HAP-1 (cell line): ENCODE measurements at regions not wholly inside any gene's neighbourhood (a gene's known extent, or its start where the extent isn't known, plus 50 kb on each side); places are given as distances from the start of the nearest gene placed in this dataset.

Experiments
- DNase-seq, 2 experiments: peaks; one replicate each; pipeline ENCODE4 v3.0.0-alpha.2; 2016 to 2020; ENCODE audit warnings: low spot score in 2 of 2
- H3K27me3 ChIP-seq: fragments of 250-450 bp; sonication (Bioruptor Pico); 2 replicates; pipeline ENCODE4 v1.5.1; 2020; ENCODE audit warnings: low read depth, mild to moderate bottlenecking, moderate library complexity
- H3K36me3 ChIP-seq: fragments of 250-450 bp; sonication (Bioruptor Pico); replicated peaks from 2 replicates; pipeline ENCODE4 v1.5.1; 2020; ENCODE audit warnings: mild to moderate bottlenecking
- H3K4me1 ChIP-seq: fragments of 250-450 bp; sonication (Bioruptor Pico); 2 replicates; pipeline ENCODE4 v1.5.1; 2020; ENCODE audit warnings: mild to moderate bottlenecking
- H3K4me3 ChIP-seq: fragments of 250-450 bp; sonication (Bioruptor Pico); 2 replicates; pipeline ENCODE4 v1.5.1; 2020; ENCODE audit warnings: mild to moderate bottlenecking, moderate library complexity
- H3K9me3 ChIP-seq: fragments of 250-450 bp; sonication (Bioruptor Pico); 2 replicates; pipeline ENCODE4 v1.5.1; 2020; ENCODE audit warnings: mild to moderate bottlenecking, moderate library complexity
- in situ Hi-C: fragments of 300-500 bp; cut with MboI; formaldehyde crosslinking; loops from 3 replicates; pipeline ENCODE4 v1.14.3; 2020; ENCODE audit warnings: low sequenced_read_pairs, inconsistent platforms, mixed read lengths

DNA sequence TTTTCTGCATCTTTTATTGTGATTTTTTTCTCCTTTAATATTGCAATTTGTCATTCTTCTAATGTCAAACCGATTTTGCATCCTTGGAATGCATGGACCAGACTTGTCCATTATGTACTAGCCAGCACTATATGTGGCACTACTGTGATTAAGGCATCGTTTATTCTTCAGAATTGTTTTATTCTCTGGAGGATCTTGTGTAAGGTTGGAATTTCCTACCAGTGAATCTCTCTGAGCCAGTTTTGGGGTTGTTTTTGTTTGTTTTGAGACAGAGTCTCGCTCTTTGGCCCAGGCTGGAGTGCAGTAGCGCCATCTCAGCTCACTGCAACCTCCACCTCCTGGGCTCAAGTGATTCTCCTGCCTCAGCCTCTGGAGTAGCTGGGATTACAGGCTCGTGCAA lies 58.5 kb downstream of the IGLL5 start:
- Histone ChIP-seq H3K36me3 (no peaks in the 10 kb centered on the region), H3K27me3 (peaks cover 6% of the 10 kb centered on the region; the same call in 1 of the 2 replicates), H3K9me3 (no peaks in the 10 kb centered on the region), H3K4me1 (no peaks in the 10 kb centered on the region), H3K4me3 (no peak overlapping the region)
- in situ Hi-C loops, result no loop called here
- DNase-seq, result no peak

DNA sequence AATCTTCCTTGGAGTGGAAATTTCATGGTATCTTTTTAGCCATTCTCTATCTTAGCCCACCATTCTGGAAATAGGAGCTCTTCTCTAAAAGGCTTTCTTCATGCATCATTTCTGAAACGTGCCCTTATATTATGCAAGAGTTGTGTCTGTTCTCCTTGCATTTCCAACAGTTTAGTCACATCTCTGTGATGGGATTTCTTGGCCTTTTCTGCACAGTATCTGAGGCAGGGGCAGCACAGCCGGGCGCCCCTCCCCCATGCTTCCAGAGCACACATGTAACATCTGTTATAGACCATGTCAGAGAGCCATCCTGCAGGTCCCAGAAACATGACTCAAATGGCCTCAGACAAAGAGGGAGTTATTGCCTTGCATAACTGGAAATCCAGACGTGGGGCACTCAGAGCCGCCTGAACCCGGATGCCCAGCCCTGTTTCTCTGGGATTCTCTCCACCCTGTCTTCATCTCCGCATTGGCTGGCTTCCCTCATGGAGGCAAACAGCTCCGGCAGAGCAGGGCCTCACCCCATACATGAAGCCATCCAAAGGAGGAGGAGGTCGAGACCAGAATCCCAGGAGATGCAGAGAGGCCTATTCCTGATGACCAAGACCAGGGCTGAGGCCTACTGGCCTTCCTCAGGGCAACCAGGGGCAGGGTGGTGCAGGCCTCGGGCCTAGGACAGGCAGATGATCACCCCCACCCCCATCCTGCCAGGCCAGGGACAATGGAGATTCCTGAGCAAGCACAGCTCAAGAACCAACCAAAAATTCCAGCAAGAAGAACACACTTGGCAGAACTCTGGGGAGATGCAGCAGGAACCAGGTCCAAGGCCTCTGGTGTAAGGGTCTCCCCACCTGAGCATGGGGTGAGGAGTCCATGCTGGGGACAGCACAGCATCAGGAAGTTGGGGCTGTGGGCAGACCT lies 61.3 kb downstream of the IGLL5 start:
- Histone ChIP-seq H3K36me3 (no peaks in the 10 kb centered on the region), H3K4me1 (no peaks in the 10 kb centered on the region), H3K27me3 (peaks cover 14% of the 10 kb centered on the region), H3K4me3 (no peak overlapping the region), H3K9me3 (no peaks in the 10 kb centered on the region)
- in situ Hi-C loops, result no loop called here
- DNase-seq, result no peak

DNA sequence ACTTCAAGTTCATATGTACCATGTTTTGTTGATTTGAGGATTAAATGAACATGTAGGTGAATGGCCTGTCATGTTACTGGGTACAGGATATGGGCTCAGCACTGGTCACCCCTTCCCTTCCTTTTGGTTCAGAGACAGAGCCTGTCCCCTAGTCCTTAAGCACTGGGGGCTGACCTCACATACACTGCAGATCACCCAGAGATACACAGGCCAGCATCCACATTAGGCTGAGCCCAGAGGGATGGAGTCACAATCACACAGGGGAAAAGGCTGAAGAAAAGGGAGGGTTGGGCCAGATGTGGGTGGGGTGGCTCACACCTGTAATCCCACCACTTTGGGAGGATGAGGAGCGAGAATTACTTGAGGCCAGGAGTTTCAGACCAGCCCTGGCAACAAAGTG lies 62.3 kb downstream of the IGLL5 start:
- no peaks in the 10 kb centered on the region for H3K4me1 ChIP-seq

GRCh38 chr22:22951035-22951434 lies 63.4 kb downstream of the IGLL5 start:
- Histone ChIP-seq H3K9me3 (no peaks in the 10 kb centered on the region), H3K27me3 (peaks cover 25% of the 10 kb centered on the region), H3K4me3 (no peak overlapping the region), H3K36me3 (no peaks in the 10 kb centered on the region), H3K4me1 (no peaks in the 10 kb centered on the region)
- in situ Hi-C loops, result loop anchor here (10.0 kb wide), 2 partner anchors 96 to 486 kb away; no protein-coding TSS in a partner anchor
- no peak for DNase-seq

More for the DNA sequence above, 62.3 kb downstream of the IGLL5 start:
- H3K4me3 ChIP-seq, result no peak overlapping the region
- DNase-seq, result no peak
- in situ Hi-C loops, result loop anchor here (10.0 kb wide), 2 partner anchors 95 to 485 kb away; no protein-coding TSS in a partner anchor
- H3K27me3 ChIP-seq, result peaks cover 22% of the 10 kb centered on the region
- H3K9me3 ChIP-seq, result no peaks in the 10 kb centered on the region
- no peaks in the 10 kb centered on the region for H3K36me3 ChIP-seq

GRCh38 chr22:22952531-22953280 lies 65.1 kb downstream of the IGLL5 start:
- DNase-seq, result no peak
- no peak overlapping the region for H3K4me3 ChIP-seq
- peaks cover 23% of the 10 kb centered on the region for H3K27me3 ChIP-seq
- H3K9me3 ChIP-seq, result no peaks in the 10 kb centered on the region
- no peaks in the 10 kb centered on the region for H3K36me3 ChIP-seq
- in situ Hi-C loops, result loop anchor here (10.0 kb wide), 2 partner anchors 98 to 488 kb away; no protein-coding TSS in a partner anchor
- no peaks in the 10 kb centered on the region for H3K4me1 ChIP-seq

GRCh38 chr22:22953791-22954190 lies 66.2 kb downstream of the IGLL5 start:
- no peak for DNase-seq
- Histone ChIP-seq H3K9me3 (no peaks in the 10 kb centered on the region), H3K4me1 (no peaks in the 10 kb centered on the region), H3K27me3 (peaks cover 23% of the 10 kb centered on the region), H3K4me3 (no peak overlapping the region), H3K36me3 (no peaks in the 10 kb centered on the region)
- in situ Hi-C loops, result loop anchor here (10.0 kb wide), 2 partner anchors 99 to 489 kb away; no protein-coding TSS in a partner anchor

GRCh38 chr22:22954656-22955055 lies 67.0 kb downstream of the IGLL5 start:
- H3K4me3 ChIP-seq, result no peak overlapping the region
- H3K4me1 ChIP-seq, result no peaks in the 10 kb centered on the region
- in situ Hi-C loops, result loop anchor here (5.0 to 10.0 kb wide), 3 partner anchors 100 to 490 kb away; no protein-coding TSS in a partner anchor
- H3K27me3 ChIP-seq, result peaks cover 23% of the 10 kb centered on the region
- H3K36me3 ChIP-seq, result no peaks in the 10 kb centered on the region
- H3K9me3 ChIP-seq, result no peaks in the 10 kb centered on the region
- peak in 1 of 2 experiments; percentile 56 for DNase-seq

DNA sequence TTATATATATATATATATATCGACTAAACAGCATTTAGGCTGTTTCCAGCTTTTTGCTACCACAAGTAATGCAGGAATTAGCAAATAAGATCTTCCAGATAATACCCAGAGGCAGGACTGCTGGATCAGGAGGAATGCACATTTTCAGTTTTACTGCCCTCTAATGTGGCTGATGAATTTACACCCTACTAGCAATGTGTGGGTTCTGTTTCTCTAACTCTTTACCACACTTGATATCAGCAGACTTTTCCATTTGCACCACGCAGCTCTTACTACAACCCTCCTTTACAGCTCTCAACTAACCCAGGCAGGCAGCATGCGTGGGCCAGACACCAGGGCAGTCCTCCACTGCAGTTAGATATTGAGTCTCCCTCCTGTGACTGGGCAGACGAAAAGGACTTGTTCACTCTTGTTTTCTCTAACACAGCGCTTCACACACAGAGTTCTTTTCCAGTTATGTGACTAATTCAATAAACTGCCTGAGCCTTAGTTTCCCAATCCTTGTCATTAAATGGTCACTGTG lies 67.7 kb downstream of the IGLL5 start:
- no peaks in the 10 kb centered on the region for H3K36me3 ChIP-seq
- in situ Hi-C loops, result loop anchor here (5.0 to 10.0 kb wide), 3 partner anchors 101 to 491 kb away; no protein-coding TSS in a partner anchor
- H3K9me3 ChIP-seq, result no peaks in the 10 kb centered on the region
- DNase-seq, result no peak
- H3K4me1 ChIP-seq, result no peaks in the 10 kb centered on the region
- no peak overlapping the region for H3K4me3 ChIP-seq
- peaks cover 23% of the 10 kb centered on the region for H3K27me3 ChIP-seq

DNA sequence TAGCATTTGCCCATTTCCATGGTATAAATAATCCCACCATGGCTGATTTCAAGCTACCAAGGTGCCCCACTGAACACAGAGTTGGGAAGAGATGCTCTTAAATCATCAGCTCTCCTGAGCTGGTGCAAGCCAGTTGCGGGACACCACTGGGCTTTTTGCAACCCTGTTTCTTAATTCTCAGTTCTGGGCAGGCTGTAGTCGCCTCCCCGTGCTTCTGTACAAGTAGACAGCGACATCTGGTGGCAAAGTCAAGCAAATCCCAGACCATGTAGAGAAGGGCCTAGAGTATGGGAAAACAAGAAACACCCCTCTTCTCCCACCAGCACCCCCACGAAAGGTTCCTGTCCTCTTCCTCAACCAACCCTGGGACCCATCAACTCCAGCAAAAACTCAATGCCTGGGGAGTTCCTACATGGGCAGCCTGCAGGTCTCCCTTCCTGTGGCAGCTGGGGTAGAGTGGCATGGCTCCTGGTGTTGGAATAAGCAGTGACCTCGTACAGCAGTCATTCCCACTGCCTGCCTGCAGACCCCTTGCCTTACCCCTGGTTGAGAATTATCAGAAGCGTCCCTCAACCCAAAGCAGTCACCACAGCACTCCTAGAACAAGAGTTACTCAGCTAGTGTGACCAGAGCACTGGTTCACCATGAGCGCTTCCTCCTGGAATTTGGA lies 68.4 kb downstream of the IGLL5 start:
- H3K9me3 ChIP-seq, result no peaks in the 10 kb centered on the region
- in situ Hi-C loops, result loop anchor here (5.0 to 10.0 kb wide), 3 partner anchors 101 to 491 kb away; no protein-coding TSS in a partner anchor
- no peaks in the 10 kb centered on the region for H3K36me3 ChIP-seq
- no peak overlapping the region for H3K4me3 ChIP-seq
- peak; percentile 50 to 73 for DNase-seq
- peaks cover 23% of the 10 kb centered on the region for H3K27me3 ChIP-seq
- no peaks in the 10 kb centered on the region for H3K4me1 ChIP-seq

DNA sequence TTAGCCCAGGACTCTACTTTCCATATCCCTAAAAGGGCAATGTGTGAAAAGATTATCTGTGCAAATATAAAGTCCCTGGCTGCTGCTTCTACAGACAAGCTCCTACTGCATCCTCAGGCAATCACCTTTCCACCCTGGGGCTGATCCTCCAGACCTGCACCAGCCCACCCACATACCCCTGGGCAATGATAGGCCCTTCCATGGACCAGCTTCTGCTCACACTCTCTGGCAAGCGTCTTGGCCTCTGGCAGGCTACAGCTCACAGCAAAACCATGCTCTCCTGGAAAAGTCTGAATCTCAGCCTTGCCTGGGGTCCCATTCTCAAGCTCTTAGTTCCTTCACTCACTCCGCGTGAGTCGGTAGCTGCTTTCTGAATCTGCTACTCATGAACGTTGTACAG lies 69.5 kb downstream of the IGLL5 start:
- in situ Hi-C loops, result loop anchor here (5.0 to 10.0 kb wide), 3 partner anchors 102 to 492 kb away; no protein-coding TSS in a partner anchor

DNA sequence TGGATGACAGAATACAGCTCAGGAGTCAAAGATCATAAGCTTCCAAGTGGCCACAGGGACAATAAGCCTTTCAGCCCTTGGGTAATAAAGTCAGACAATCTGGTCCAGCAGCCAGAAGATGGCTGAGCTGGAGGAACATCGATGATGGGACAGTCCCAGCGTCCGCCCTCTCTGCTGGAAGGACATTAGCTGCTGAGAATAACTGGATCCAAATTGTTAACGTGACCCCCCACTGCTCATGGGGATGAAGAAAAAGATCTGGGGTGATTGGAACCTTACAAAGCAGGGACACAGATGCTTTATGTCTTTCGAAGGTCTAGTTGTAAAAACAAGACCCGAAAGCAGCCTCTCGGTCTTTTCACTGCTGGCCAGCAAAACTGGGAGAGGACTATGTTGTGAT lies 71.0 kb downstream of the IGLL5 start:
- H3K9me3 ChIP-seq, result no peaks in the 10 kb centered on the region
- no peak for DNase-seq
- H3K36me3 ChIP-seq, result no peaks in the 10 kb centered on the region
- H3K4me3 ChIP-seq, result no peak overlapping the region
- peaks cover 17% of the 10 kb centered on the region for H3K27me3 ChIP-seq
- in situ Hi-C loops, result loop anchor here (5.0 to 10.0 kb wide), 3 partner anchors 104 to 494 kb away; no protein-coding TSS in a partner anchor
- H3K4me1 ChIP-seq, result no peaks in the 10 kb centered on the region

More for the DNA sequence above, 69.5 kb downstream of the IGLL5 start:
- Histone ChIP-seq H3K27me3 (peaks cover 21% of the 10 kb centered on the region), H3K4me3 (no peak overlapping the region), H3K36me3 (no peaks in the 10 kb centered on the region), H3K4me1 (no peaks in the 10 kb centered on the region), H3K9me3 (no peaks in the 10 kb centered on the region)
- DNase-seq, result no peak

DNA sequence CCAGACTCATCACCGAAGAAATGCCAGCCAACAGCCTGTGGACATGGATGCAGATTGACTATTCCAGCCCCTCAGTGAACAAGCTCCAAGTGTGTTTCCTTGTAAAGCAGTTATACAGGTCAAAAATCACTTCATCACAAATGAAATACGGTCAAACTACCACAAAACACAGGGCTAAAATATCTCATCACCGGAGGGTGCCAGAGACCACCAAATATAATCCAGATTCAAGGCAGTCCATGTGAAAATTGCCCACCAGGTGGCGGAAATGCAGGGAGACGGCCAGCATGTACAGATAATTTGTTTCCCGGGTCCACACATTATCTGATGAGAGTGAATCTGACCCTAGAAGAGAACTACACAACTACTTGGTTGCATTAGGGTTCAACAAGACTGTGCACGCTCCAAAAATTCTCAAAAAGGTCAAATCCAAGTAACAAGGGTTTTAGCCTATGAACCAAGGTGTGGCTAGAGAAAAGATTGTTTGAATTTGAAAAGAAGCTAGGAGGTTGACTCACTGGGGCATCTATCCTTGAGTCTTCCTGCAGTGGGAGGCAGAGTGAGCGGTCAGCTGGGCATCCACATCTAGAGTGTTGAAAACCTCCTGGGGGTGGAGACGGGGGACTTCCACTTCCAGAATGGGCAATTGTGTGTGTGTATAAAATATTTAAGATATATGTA lies 71.7 kb downstream of the IGLL5 start:
- H3K9me3 ChIP-seq, result no peaks in the 10 kb centered on the region
- H3K4me1 ChIP-seq, result no peaks in the 10 kb centered on the region
- in situ Hi-C loops, result loop anchor here (5.0 to 10.0 kb wide), 3 partner anchors 104 to 494 kb away; no protein-coding TSS in a partner anchor
- DNase-seq, result peak; percentile 68 to 89
- no peaks in the 10 kb centered on the region for H3K36me3 ChIP-seq
- H3K27me3 ChIP-seq, result peaks cover 12% of the 10 kb centered on the region
- H3K4me3 ChIP-seq, result no peak overlapping the region
